HG03354 (cell line): ENCODE measurements at regions not wholly inside any gene's neighbourhood (a gene's known extent, or its start where the extent isn't known, plus 50 kb on each side); places are given as distances from the start of the nearest gene placed in this dataset.

ENCODE experiments used
- ATAC-seq: cut with Tn5 transposase; IDR thresholded peaks from one replicate; pipeline ENCODE4 v1.9.1; 2021; ENCODE audit warnings: mild to moderate bottlenecking; ENCODE audit not compliant: unreplicated experiment, poor library complexity, severe bottlenecking

- no peak for ATAC-seq
These were observed 56.9 kb upstream of the PPP2R2D start for GRCh38 chr10:131843881-131844284.

- no peak for ATAC-seq
These were observed 56.2 kb upstream of the PPP2R2D start for GRCh38 chr10:131844529-131845084.

GRCh38 chr10:131845505-131846239, 55.1 kb upstream of the PPP2R2D start:
- ATAC-seq: no peak

GRCh38 chr10:131846240-131847101, 54.3 kb upstream of the PPP2R2D start:
- ATAC-seq: no peak

- ATAC-seq: no peak
These were observed 53.5 kb upstream of the PPP2R2D start for GRCh38 chr10:131847241-131847783.

- no peak for ATAC-seq
These were observed 52.5 kb upstream of the PPP2R2D start for GRCh38 chr10:131848296-131848695.

GRCh38 chr10:131848741-131849590, 51.8 kb upstream of the PPP2R2D start:
- no peak for ATAC-seq

- no peak for ATAC-seq
These were observed 51.0 kb upstream of the PPP2R2D start for GRCh38 chr10:131849591-131850382.

- ATAC-seq: no peak
These were observed 50.4 kb upstream of the PPP2R2D start for GRCh38 chr10:131850383-131850870.
